ENCODE measurements at regions not wholly inside any gene's neighbourhood (a gene's known extent, or its start where the extent isn't known, plus 50 kb on each side); places are given as distances from the start of the nearest gene placed in this dataset.

DNA sequence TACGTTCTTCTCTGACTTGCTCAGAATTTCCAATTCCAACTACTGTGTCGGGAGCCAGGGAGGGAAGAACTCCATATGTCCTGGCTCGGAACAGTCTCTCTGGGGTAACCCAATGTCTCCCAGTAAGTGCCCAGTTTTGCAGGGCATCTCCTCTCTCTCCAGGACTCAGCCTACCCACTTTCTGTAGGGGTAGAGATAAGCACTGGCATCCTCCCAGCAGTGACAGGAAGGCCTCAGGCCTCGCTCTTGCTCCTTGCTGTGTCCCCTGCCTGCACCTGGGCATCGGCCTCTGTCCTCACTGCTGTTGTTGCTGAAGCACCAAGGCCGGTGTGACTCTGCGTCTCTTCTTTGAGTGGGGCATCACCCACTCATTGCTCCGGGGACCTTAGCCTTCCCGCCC is 388.9 kb upstream of the JARID2 start:
- no peak for DNase-seq (ENCODE audit: low read depth, low spot score)
- ATAC-seq, result no peak
- ChIA-PET CTCF (no interaction called here), RAD21 (ENCODE audit: low non-redundant PET in 1 of 2, low total read pairs in 2 of 2, uncharacterized antibody in 2 of 2, unreplicated experiment in 2 of 2) (no interaction called here), POLR2A (no interaction called here)
- intact Hi-C loops (cut with micrococcal nuclease), result no loop called here
- Histone ChIP-seq H3K4me2 (ENCODE audit: low read length) (no peak overlapping the region), H3K27me3 (ENCODE audit: insufficient read depth, low read length) (no peaks in the 10 kb centered on the region), H3K36me3 (ENCODE audit: control insufficient read depth in 1 of 2, insufficient read depth in 2 of 2, low read length in 2 of 2) (no peaks in the 10 kb centered on the region), H4K20me1 (ENCODE audit: insufficient read depth) (no peaks in the 10 kb centered on the region), H3K9ac (ENCODE audit: low read length) (no peak overlapping the region), H3K9me3 (ENCODE audit: control insufficient read depth in 1 of 2, insufficient read depth in 1 of 2, low read depth in 1 of 2, low read length in 2 of 2) (no peaks in the 10 kb centered on the region), H3K9me2 (ENCODE audit: insufficient read depth) (no peaks in the 10 kb centered on the region), H2AFZ (ENCODE audit: low read depth, low read length, poor library complexity, severe bottlenecking) (no peak overlapping the region), H3K4me1 (ENCODE audit: control insufficient read depth in 1 of 2, insufficient read depth in 2 of 2, low read length in 2 of 2) (no peaks in the 10 kb centered on the region), H3K27ac (ENCODE audit: low read depth, low read length) (no peak overlapping the region), H3K4me3 (replicated peaks in 1 of 2; ENCODE audit: low read depth in 1 of 2, low read length in 2 of 2) (no peak overlapping the region), H3K79me2 (ENCODE audit: insufficient read depth, low read length) (no peaks in the 10 kb centered on the region)
- TF ChIP-seq ELF1 (IDR thresholded peaks at IDR 0.05; ENCODE audit: borderline replicate concordance, low read depth) (no peak), JUND (IDR thresholded peaks at IDR 0.05) (no peak), CBX3 (IDR thresholded peaks at IDR 0.05; ENCODE audit: low read depth) (no peak), SRF (IDR thresholded peaks at IDR 0.05; ENCODE audit: low read depth) (no peak), TCF7L2 (IDR thresholded peaks at IDR 0.05; ENCODE audit: borderline replicate concordance, extremely low read depth, insufficient read depth, insufficient read length) (no peak), RAD21 (IDR thresholded peaks at IDR 0.05; ENCODE audit: low read depth) (no peak), ATF3 (IDR thresholded peaks at IDR 0.05) (no peak), EZH2phosphoT487 (IDR thresholded peaks at IDR 0.05; ENCODE audit: borderline replicate concordance) (no peak), POLR2AphosphoS5 (IDR thresholded peaks at IDR 0.05; ENCODE audit: low read depth, low read length) (no peak), SIN3A (IDR thresholded peaks at IDR 0.05; ENCODE audit: low read depth) (no peak), YY1 (IDR thresholded peaks at IDR 0.05; ENCODE audit: extremely low read depth, insufficient replicate concordance, low read depth, low read length) (no peak), SP1 (IDR thresholded peaks at IDR 0.05; ENCODE audit: low read depth) (no peak), CEBPB (IDR thresholded peaks at IDR 0.05; ENCODE audit: low read depth) (no peak), EGR1 (IDR thresholded peaks at IDR 0.05; ENCODE audit: low read depth) (no peak), REST (IDR thresholded peaks at IDR 0.05; ENCODE audit: low read depth) (no peak), POLR2A (IDR thresholded peaks at IDR 0.05; ENCODE audit: borderline replicate concordance, extremely low read depth, insufficient read depth, insufficient read length) (no peak)
- TF ChIP-seq, protein P1, sequence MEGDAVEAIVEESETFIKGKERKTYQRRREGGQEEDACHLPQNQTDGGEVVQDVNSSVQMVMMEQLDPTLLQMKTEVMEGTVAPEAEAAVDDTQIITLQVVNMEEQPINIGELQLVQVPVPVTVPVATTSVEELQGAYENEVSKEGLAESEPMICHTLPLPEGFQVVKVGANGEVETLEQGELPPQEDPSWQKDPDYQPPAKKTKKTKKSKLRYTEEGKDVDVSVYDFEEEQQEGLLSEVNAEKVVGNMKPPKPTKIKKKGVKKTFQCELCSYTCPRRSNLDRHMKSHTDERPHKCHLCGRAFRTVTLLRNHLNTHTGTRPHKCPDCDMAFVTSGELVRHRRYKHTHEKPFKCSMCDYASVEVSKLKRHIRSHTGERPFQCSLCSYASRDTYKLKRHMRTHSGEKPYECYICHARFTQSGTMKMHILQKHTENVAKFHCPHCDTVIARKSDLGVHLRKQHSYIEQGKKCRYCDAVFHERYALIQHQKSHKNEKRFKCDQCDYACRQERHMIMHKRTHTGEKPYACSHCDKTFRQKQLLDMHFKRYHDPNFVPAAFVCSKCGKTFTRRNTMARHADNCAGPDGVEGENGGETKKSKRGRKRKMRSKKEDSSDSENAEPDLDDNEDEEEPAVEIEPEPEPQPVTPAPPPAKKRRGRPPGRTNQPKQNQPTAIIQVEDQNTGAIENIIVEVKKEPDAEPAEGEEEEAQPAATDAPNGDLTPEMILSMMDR (IDR thresholded peaks at IDR 0.05 in 2 of 3, conservative IDR thresholded peaks at IDR 0.05 in 1 of 3; ENCODE audit: borderline replicate concordance in 1 of 3, insufficient read depth in 1 of 3, low read depth in 2 of 3, low read length in 2 of 3), result no peak
- no TSS peak for BruUV-seq (replicated peaks)

Measured in HCT116 (cell line).